ENCODE measurements at regions not wholly inside any gene's neighbourhood (a gene's known extent, or its start where the extent isn't known, plus 50 kb on each side); places are given as distances from the start of the nearest gene placed in this dataset.
A peak's percentile ranks its signal among the peaks of the same experiment; 100 is the strongest.
"Not testable (repeated sequence)": the region's sequence is repeated elsewhere in the genome, so short reads cannot be mapped to it uniquely, and the experiment has no call there.

GRCh38 chrX:93468075-93468474, 205.3 kb downstream of the NAP1L3 start:
- DNase-seq (ENCODE audit: low spot score) = no peak

- no peak for DNase-seq (ENCODE audit: low spot score)
Observed at GRCh38 chrX:93466383-93466782, 207.0 kb downstream of the NAP1L3 start.

GRCh38 chrX:93461060-93461459, 212.3 kb downstream of the NAP1L3 start:
- DNase-seq (ENCODE audit: low spot score) = no peak

- DNase-seq (ENCODE audit: low spot score) = no peak
Observed at GRCh38 chrX:93454509-93454908, 218.9 kb downstream of the NAP1L3 start.

- DNase-seq (ENCODE audit: low spot score) = not testable (repeated sequence)
Observed at GRCh38 chrX:93434721-93435120, 238.7 kb downstream of the NAP1L3 start.

GRCh38 chrX:93428497-93428896, 244.9 kb downstream of the NAP1L3 start:
- no peak for DNase-seq (ENCODE audit: low spot score)

GRCh38 chrX:93422693-93423092, 250.7 kb downstream of the NAP1L3 start:
- peak; percentile 6 for DNase-seq (ENCODE audit: low spot score)

- no peak for DNase-seq (ENCODE audit: low spot score)
Observed at GRCh38 chrX:93420525-93421082, 252.8 kb downstream of the NAP1L3 start.

GRCh38 chrX:93420090-93420489, 253.3 kb downstream of the NAP1L3 start:
- DNase-seq (ENCODE audit: low spot score) = no peak

- no peak for DNase-seq (ENCODE audit: low spot score)
Observed at GRCh38 chrX:93419642-93420041, 253.7 kb downstream of the NAP1L3 start.

GRCh38 chrX:93404121-93404520, 269.3 kb downstream of the NAP1L3 start:
- no peak for DNase-seq (ENCODE audit: low spot score)

GRCh38 chrX:93354651-93355050, 318.7 kb downstream of the NAP1L3 start:
- DNase-seq (ENCODE audit: low spot score) = no peak

- no peak for DNase-seq (ENCODE audit: low spot score)
Observed at GRCh38 chrX:93346309-93346708, 327.1 kb downstream of the NAP1L3 start.

- DNase-seq (ENCODE audit: low spot score) = not testable (repeated sequence)
Observed at GRCh38 chrX:93344287-93344686, 329.1 kb downstream of the NAP1L3 start.

- DNase-seq (ENCODE audit: low spot score) = no peak
Observed at GRCh38 chrX:93332329-93332728, 341.0 kb downstream of the NAP1L3 start.

GRCh38 chrX:93322110-93322509, 351.3 kb downstream of the NAP1L3 start:
- DNase-seq (ENCODE audit: low spot score) = no peak

- DNase-seq (ENCODE audit: low spot score) = no peak
Observed at GRCh38 chrX:93319609-93320008, 353.8 kb downstream of the NAP1L3 start.
